ENCODE measurements at regions not wholly inside any gene's neighbourhood (a gene's known extent, or its start where the extent isn't known, plus 50 kb on each side); places are given as distances from the start of the nearest gene placed in this dataset.
A peak's percentile ranks its signal among the peaks of the same experiment; 100 is the strongest.

DNA sequence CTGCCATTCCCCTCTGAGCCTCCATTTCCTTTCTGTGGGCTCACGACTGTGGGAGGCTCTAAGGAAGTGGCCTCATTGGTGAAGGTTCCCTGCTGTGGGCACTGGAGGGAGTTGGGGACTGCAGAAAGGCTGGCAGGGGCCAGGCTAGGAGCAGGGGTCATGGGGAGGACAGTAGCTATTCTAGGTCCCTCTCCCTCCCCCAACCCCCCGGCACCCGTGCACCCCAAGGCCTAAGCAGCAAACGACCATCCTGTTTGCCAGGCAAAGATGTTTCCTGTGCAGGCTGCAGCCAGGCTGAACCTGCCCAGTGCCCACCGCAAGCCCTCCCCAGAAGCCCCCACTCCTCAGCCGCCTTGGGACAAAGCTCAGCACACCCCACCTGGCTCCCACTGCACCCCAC lies 189.4 kb downstream of the MN1 start:
- 39 to 71% (median 65%) methylated on average over 3 to 6 of the region's 6 CpGs for WGBS, 4 donors
- intact Hi-C loops (cut with DNase I): no loop called here
- no peak overlapping the region for H3K27ac ChIP-seq
- H3K36me3 ChIP-seq (replicated peaks in 1 of 2): no peaks in the 10 kb centered on the region
- no peak overlapping the region for H3K4me3 ChIP-seq
- no peaks in the 10 kb centered on the region for H3K4me1 ChIP-seq (replicated peaks in 1 of 2)
- no peaks in the 10 kb centered on the region for H3K9me3 ChIP-seq (replicated peaks in 1 of 3)
- TF ChIP-seq POLR2A (IDR thresholded peaks at IDR 0.05): no peak
- TF ChIP-seq, protein P1, sequence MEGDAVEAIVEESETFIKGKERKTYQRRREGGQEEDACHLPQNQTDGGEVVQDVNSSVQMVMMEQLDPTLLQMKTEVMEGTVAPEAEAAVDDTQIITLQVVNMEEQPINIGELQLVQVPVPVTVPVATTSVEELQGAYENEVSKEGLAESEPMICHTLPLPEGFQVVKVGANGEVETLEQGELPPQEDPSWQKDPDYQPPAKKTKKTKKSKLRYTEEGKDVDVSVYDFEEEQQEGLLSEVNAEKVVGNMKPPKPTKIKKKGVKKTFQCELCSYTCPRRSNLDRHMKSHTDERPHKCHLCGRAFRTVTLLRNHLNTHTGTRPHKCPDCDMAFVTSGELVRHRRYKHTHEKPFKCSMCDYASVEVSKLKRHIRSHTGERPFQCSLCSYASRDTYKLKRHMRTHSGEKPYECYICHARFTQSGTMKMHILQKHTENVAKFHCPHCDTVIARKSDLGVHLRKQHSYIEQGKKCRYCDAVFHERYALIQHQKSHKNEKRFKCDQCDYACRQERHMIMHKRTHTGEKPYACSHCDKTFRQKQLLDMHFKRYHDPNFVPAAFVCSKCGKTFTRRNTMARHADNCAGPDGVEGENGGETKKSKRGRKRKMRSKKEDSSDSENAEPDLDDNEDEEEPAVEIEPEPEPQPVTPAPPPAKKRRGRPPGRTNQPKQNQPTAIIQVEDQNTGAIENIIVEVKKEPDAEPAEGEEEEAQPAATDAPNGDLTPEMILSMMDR (IDR thresholded peaks at IDR 0.05): no peak
- H3K27me3 ChIP-seq: peaks cover 25% of the 10 kb centered on the region
- DNase-seq: no peak

DNA sequence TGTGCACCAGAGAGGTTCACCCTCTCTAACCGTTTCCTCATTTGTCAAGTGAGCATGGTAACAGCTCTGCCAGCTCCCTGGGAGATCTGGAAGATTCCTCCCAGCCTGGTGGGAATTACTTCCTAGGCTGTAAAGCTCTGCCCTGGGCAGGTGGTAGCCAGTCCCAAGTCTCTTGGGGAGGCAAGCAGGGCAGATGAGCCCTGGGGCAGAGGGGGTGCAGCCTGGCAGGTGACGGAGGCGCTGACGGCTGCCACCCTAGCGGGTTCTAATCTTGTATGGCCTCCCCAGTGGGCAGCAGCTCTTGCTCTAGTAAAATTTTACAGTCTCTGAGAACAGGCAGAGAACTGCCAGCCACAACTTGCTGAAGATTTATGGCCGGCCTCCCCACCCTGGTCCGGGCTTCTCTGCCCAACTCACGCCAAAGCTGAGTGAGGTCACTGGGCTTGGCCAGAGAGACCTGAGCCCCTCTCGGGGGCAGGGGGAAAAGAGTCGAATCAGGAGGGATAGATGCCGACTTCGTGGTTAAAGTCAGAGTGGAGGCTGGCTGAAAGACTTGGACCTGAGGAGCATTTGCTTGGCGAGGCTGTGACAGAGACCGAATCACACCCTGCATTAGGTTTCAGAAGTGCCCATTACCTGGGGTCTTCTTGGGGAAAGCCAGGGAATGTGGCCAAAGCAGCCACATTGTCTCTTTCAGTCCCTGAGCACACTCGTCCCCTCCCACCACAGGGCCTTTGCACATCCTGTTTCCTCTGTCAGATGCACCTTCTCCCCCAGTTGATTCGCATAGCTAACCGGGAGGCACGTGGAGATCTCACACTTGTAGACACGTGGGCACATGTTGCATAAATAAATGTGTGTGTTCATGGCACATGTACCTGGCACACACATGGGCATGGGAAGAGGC lies 188.2 kb downstream of the MN1 start:
- no peaks in the 10 kb centered on the region for H3K4me1 ChIP-seq (replicated peaks in 1 of 2)
- no peak overlapping the region for H3K27ac ChIP-seq
- 64 to 74% (median 67%) methylated on average over 15 to 19 of the region's 19 CpGs for WGBS, 4 donors
- TF ChIP-seq POLR2A (IDR thresholded peaks at IDR 0.05): no peak
- TF ChIP-seq, protein P1 (IDR thresholded peaks at IDR 0.05): no peak
- no peaks in the 10 kb centered on the region for H3K9me3 ChIP-seq (replicated peaks in 1 of 3)
- DNase-seq: no peak
- peaks cover 25% of the 10 kb centered on the region for H3K27me3 ChIP-seq
- no peak overlapping the region for H3K4me3 ChIP-seq
- H3K36me3 ChIP-seq (replicated peaks in 1 of 2): no peaks in the 10 kb centered on the region
- intact Hi-C loops (cut with DNase I): no loop called here

DNA sequence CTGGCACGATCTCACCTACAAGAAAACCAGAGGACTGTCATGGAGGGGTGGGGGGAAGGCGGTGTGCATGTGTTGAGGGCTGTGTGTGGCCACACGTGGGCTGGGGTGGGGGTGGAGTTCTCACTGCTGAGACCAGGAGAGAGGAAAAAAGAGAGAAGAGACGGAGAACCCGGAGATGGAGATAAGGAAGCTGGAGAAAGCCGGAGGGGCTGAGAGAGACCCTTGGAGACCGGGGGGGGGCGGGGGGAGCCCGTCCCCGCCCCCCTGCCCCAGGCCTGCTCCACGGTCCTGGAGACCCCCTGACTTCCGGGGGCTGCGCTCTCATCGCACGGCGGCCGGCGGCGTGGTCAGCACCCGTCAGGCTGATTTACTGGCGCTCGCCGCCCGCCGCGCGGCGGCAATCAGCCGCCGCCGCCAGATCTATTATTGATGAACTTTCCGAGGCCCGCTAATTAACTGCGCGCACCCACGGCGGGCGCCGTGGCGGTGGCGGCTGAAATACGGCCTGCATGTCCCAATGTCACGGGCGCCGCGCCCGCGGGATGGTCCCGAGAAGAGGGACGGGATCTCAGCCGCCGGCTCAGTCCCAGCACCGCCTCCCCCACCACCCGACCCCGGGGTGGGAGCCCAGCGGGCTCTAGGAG lies 187.4 kb downstream of the MN1 start:
- H3K9me3 ChIP-seq (replicated peaks in 1 of 3): no peaks in the 10 kb centered on the region
- no peaks in the 10 kb centered on the region for H3K36me3 ChIP-seq (replicated peaks in 1 of 2)
- DNase-seq: no peak
- no peak overlapping the region for H3K27ac ChIP-seq
- no peaks in the 10 kb centered on the region for H3K4me1 ChIP-seq (replicated peaks in 1 of 2)
- no peak for TF ChIP-seq POLR2A (IDR thresholded peaks at IDR 0.05)
- TF ChIP-seq, protein P1 (IDR thresholded peaks at IDR 0.05): no peak
- H3K27me3 ChIP-seq: peaks cover 25% of the 10 kb centered on the region
- intact Hi-C loops (cut with DNase I): no loop called here
- WGBS, 4 donors: 7 to 23% (median 14%) methylated on average over 7 to 56 of the region's 56 CpGs
- H3K4me3 ChIP-seq: peak overlapping the region in 1 of 4 donors; percentile 4

DNA sequence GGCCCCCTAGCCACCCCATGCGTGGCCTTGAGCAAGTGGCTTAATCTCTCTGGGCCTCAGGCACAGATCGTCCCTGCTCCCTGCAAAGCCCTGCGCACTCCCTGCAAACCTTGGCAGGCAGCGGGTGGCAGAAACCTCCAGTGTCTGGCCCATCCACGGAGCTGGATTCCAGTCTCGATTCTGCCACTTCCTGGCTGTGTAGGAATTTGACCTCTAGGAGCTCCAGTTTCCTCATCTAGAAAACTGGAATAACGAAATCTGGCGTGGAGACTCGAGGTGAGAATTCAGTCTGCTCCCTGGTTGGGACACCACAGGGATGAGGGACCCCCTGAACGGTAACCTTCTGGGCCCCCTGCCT lies 186.9 kb downstream of the MN1 start:
- 44 to 74% (median 47%) methylated on average over 6 to 10 of the region's 10 CpGs for WGBS, 4 donors
- DNase-seq: no peak
- Histone ChIP-seq H3K27me3 (peaks cover 25% of the 10 kb centered on the region), H3K36me3 (replicated peaks in 1 of 2) (no peaks in the 10 kb centered on the region), H3K4me3 (peak overlapping the region in 1 of 4 donors; percentile 4), H3K4me1 (replicated peaks in 1 of 2) (no peaks in the 10 kb centered on the region), H3K9me3 (replicated peaks in 1 of 3) (no peaks in the 10 kb centered on the region), H3K27ac (no peak overlapping the region)
- TF ChIP-seq, protein P1 (IDR thresholded peaks at IDR 0.05): no peak
- TF ChIP-seq POLR2A (IDR thresholded peaks at IDR 0.05): no peak
- intact Hi-C loops (cut with DNase I): no loop called here

Data from adrenal gland (tissue), 9 donors.